Aorta (tissue), 5 donors: ENCODE measurements at regions not wholly inside any gene's neighbourhood (a gene's known extent, or its start where the extent isn't known, plus 50 kb on each side); places are given as distances from the start of the nearest gene placed in this dataset.

Source experiments
- ATAC-seq: fragments of 200-7000 bp; cut with Tn5 transposase; one replicate; pipeline ENCODE4 v1.9.1; 2022; ENCODE audit warnings: moderate library complexity; ENCODE audit not compliant: low FRiP score
- DNase-seq, 2 donors: peaks; one replicate each; pipeline ENCODE4 v3.0.0-alpha.2; 2020
- H3K27ac ChIP-seq, 2 donors: one replicate each; pipeline ENCODE4 v1.5.1; 2013; ENCODE audit warnings: low read length in 2 of 2, mild to moderate bottlenecking in 2 of 2, moderate library complexity in 2 of 2, control low read depth in 1 of 2, inconsistent platforms in 1 of 2, low read depth in 1 of 2
- H3K27me3 ChIP-seq, 2 donors: one replicate each; pipeline ENCODE4 v1.6.1; 2013; ENCODE audit warnings: control low read depth in 1 of 2, low read length in 1 of 2, mild to moderate bottlenecking in 1 of 2, moderate library complexity in 1 of 2; ENCODE audit not compliant: insufficient read depth in 2 of 2, control insufficient read depth in 1 of 2
- H3K36me3 ChIP-seq, 2 donors: one replicate each; pipeline ENCODE4 v1.6.1; 2013; ENCODE audit warnings: control low read depth in 1 of 2, low read length in 1 of 2, mild to moderate bottlenecking in 1 of 2; ENCODE audit not compliant: insufficient read depth in 2 of 2, control insufficient read depth in 1 of 2
- H3K4me1 ChIP-seq, 2 donors: one replicate each; pipeline ENCODE4 v1.6.1; 2013; ENCODE audit warnings: low read length in 2 of 2, control low read depth in 1 of 2, mild to moderate bottlenecking in 1 of 2, moderate library complexity in 1 of 2; ENCODE audit not compliant: insufficient read depth in 2 of 2, control insufficient read depth in 1 of 2
- H3K4me3 ChIP-seq, 2 donors: one replicate each; pipeline ENCODE4 v1.5.1; 2013; ENCODE audit warnings: low read length in 2 of 2, control low read depth in 1 of 2, mild to moderate bottlenecking in 1 of 2
- H3K9me3 ChIP-seq: one replicate; pipeline ENCODE4 v1.6.1; 2013; ENCODE audit warnings: mild to moderate bottlenecking, low read length; ENCODE audit not compliant: control insufficient read depth
- WGBS, 2 donors: extraction: QIAGEN DNeasy Blood & Tissue Kit; methylation state at CpG; one replicate each; pipeline ENCODE4 v1.1.7; 2013; 5-methylcytosine and 5-hydroxymethylcytosine counted together
- intact Hi-C, 2 donors: fragments of 100-400 bp; cut with DNase I; formaldehyde crosslinking; loops; one replicate each; pipeline versions ENCODE4 v1.14.2 to v1.15.0; 2022
- donor health status: healthy with polysubstance abuse.
- donor health status: Bipolar disorder and iron deficiency.
- donor health status: DM: no; HTN: no; CAD: no.
- donor health status: DM: no; HTN: no; CAD: no.
- donor health status: DM: yes; HTN: yes; CAD: no.

GRCh38 chr3:107973961-107974360 lies 116.9 kb downstream of the CD47 start:
- H3K9me3 ChIP-seq, result no peaks in the 10 kb centered on the region
- DNase-seq (no peak), ATAC-seq (no peak)
- H3K4me3 ChIP-seq, result no peak overlapping the region
- H3K36me3 ChIP-seq, result no peaks in the 10 kb centered on the region
- 88 to 94% methylated on average over 4 of the region's 4 CpGs for WGBS, 2 donors
- intact Hi-C loops, result no loop called here
- peaks cover 0 to 2% of the 10 kb centered on the region in 2 donors for H3K4me1 ChIP-seq
- H3K27me3 ChIP-seq, result no peaks in the 10 kb centered on the region
- no peak overlapping the region for H3K27ac ChIP-seq

- ATAC-seq, result no peak
- H3K9me3 ChIP-seq, result no peaks in the 10 kb centered on the region
- no peak overlapping the region for H3K4me3 ChIP-seq
- H3K4me1 ChIP-seq, result peaks cover 0 to 2% of the 10 kb centered on the region in 2 donors
- no peaks in the 10 kb centered on the region for H3K36me3 ChIP-seq
- WGBS, 2 donors, result 90 to 93% methylated on average over 2 of the region's 2 CpGs
- intact Hi-C loops, result no loop called here
- no peak overlapping the region for H3K27ac ChIP-seq
- H3K27me3 ChIP-seq, result no peaks in the 10 kb centered on the region
- no peak for DNase-seq
Measured at GRCh38 chr3:107973152-107973551, 117.7 kb downstream of the CD47 start.

- WGBS, 2 donors, result 57 to 58% methylated on average over 1 of the region's 1 CpG
- Histone ChIP-seq H3K27ac (no peak overlapping the region), H3K27me3 (no peaks in the 10 kb centered on the region), H3K4me3 (no peak overlapping the region), H3K9me3 (no peaks in the 10 kb centered on the region), H3K36me3 (no peaks in the 10 kb centered on the region), H3K4me1 (peaks cover 0 to 2% of the 10 kb centered on the region in 2 donors)
- ATAC-seq (no peak), DNase-seq (no peak)
- intact Hi-C loops, result loop anchor here in 1 of 2 donors (2.0 kb wide), 1 partner anchor 16 kb away; no protein-coding TSS in a partner anchor
Measured at GRCh38 chr3:107970993-107971580, 119.7 kb downstream of the CD47 start.

GRCh38 chr3:107969994-107970819 lies 120.6 kb downstream of the CD47 start:
- Histone ChIP-seq H3K27ac (no peak overlapping the region), H3K9me3 (no peaks in the 10 kb centered on the region), H3K36me3 (no peaks in the 10 kb centered on the region), H3K4me3 (no peak overlapping the region), H3K4me1 (peaks cover 0 to 2% of the 10 kb centered on the region in 2 donors), H3K27me3 (no peaks in the 10 kb centered on the region)
- intact Hi-C loops, result loop anchor here in 1 of 2 donors (2.0 to 10.0 kb wide), 2 partner anchors 17 to 65 kb away; no protein-coding TSS in a partner anchor
- WGBS, 2 donors, result 10% methylated on average over 9 of the region's 9 CpGs
- ATAC-seq, result peak; percentile 64
- DNase-seq, result peak in 1 of 2 donors; percentile 68

- intact Hi-C loops, result loop anchor here in 1 of 2 donors (10.0 kb wide), 1 partner anchor 65 kb away; no protein-coding TSS in a partner anchor
- DNase-seq (no peak), ATAC-seq (no peak)
- 81 to 88% methylated on average over 4 of the region's 4 CpGs for WGBS, 2 donors
- Histone ChIP-seq H3K4me3 (no peak overlapping the region), H3K4me1 (peaks cover 0 to 2% of the 10 kb centered on the region in 2 donors), H3K9me3 (no peaks in the 10 kb centered on the region), H3K36me3 (no peaks in the 10 kb centered on the region), H3K27me3 (no peaks in the 10 kb centered on the region), H3K27ac (peak overlapping the region in 1 of 2 donors; percentile 71)
Measured at GRCh38 chr3:107969525-107969924, 121.3 kb downstream of the CD47 start.

GRCh38 chr3:107966276-107966675 lies 124.6 kb downstream of the CD47 start:
- H3K4me3 ChIP-seq, result no peak overlapping the region
- H3K27me3 ChIP-seq, result no peaks in the 10 kb centered on the region
- H3K4me1 ChIP-seq, result peaks cover 0 to 2% of the 10 kb centered on the region in 2 donors
- no peaks in the 10 kb centered on the region for H3K36me3 ChIP-seq
- DNase-seq, result no peak
- no peak for ATAC-seq
- no peaks in the 10 kb centered on the region for H3K9me3 ChIP-seq
- no peak overlapping the region for H3K27ac ChIP-seq
- intact Hi-C loops, result loop anchor here in 1 of 2 donors (10.0 kb wide), 1 partner anchor 61 kb away; no protein-coding TSS in a partner anchor
- 84 to 96% methylated on average over 5 of the region's 5 CpGs for WGBS, 2 donors

GRCh38 chr3:107965136-107965655 lies 125.6 kb downstream of the CD47 start:
- H3K36me3 ChIP-seq, result no peaks in the 10 kb centered on the region
- no peak overlapping the region for H3K4me3 ChIP-seq
- no peaks in the 10 kb centered on the region for H3K9me3 ChIP-seq
- ATAC-seq (no peak), DNase-seq (no peak)
- 85 to 86% methylated on average over 5 of the region's 5 CpGs for WGBS, 2 donors
- no peak overlapping the region for H3K27ac ChIP-seq
- H3K27me3 ChIP-seq, result no peaks in the 10 kb centered on the region
- intact Hi-C loops, result loop anchor here in 1 of 2 donors (10.0 kb wide), 1 partner anchor 60 kb away; no protein-coding TSS in a partner anchor
- peaks cover 0 to 2% of the 10 kb centered on the region in 2 donors for H3K4me1 ChIP-seq

- DNase-seq (no peak), ATAC-seq (no peak)
- 57 to 78% methylated on average over 1 of the region's 1 CpG for WGBS, 2 donors
- Histone ChIP-seq H3K36me3 (no peaks in the 10 kb centered on the region), H3K9me3 (no peaks in the 10 kb centered on the region), H3K4me1 (peaks cover 0 to 4% of the 10 kb centered on the region in 2 donors), H3K27me3 (no peaks in the 10 kb centered on the region), H3K27ac (no peak overlapping the region), H3K4me3 (no peak overlapping the region)
- intact Hi-C loops, result loop anchor here in 1 of 2 donors (10.0 kb wide), 1 partner anchor 59 kb away; no protein-coding TSS in a partner anchor
Measured at GRCh38 chr3:107963581-107963980, 127.2 kb downstream of the CD47 start.
